HEK293T (cell line): ENCODE measurements at regions not wholly inside any gene's neighbourhood (a gene's known extent, or its start where the extent isn't known, plus 50 kb on each side); places are given as distances from the start of the nearest gene placed in this dataset.
"Not testable (repeated sequence)": the region's sequence is repeated elsewhere in the genome, so short reads cannot be mapped to it uniquely, and the experiment has no call there.

Experiments
- ARNT ChIP-seq: fragments of 450-650 bp; IDR thresholded peaks from 2 replicates; pipeline ENCODE4 v1.6.1; 2017; ENCODE audit warnings: mild to moderate bottlenecking
- BHLHE40 ChIP-seq: fragments of 450-650 bp; IDR thresholded peaks from 2 replicates; pipeline ENCODE4 v1.6.1; 2016; ENCODE audit warnings: mild to moderate bottlenecking, moderate library complexity, borderline replicate concordance
- FOXK2 ChIP-seq: fragments of 450-650 bp; IDR thresholded peaks from 2 replicates; pipeline ENCODE4 v1.6.1; 2016; ENCODE audit warnings: mild to moderate bottlenecking
- FOXM1 ChIP-seq: fragments of 450-650 bp; IDR thresholded peaks from 2 replicates; pipeline ENCODE4 v1.6.1; 2017; ENCODE audit warnings: mild to moderate bottlenecking, borderline replicate concordance
- HDGF ChIP-seq: fragments of 450-650 bp; IDR thresholded peaks from 2 replicates; pipeline ENCODE4 v1.6.1; 2017; ENCODE audit warnings: antibody characterized with exemption, borderline replicate concordance
- L3MBTL2 ChIP-seq: fragments of 450-650 bp; conservative IDR thresholded peaks from 2 replicates; pipeline ENCODE4 v1.6.1; 2016; ENCODE audit warnings: mild to moderate bottlenecking
- SP1 ChIP-seq: fragments of 450-650 bp; IDR thresholded peaks from 2 replicates; pipeline ENCODE4 v1.6.1; 2017
- SUZ12 ChIP-seq: fragments of 450-650 bp; IDR thresholded peaks from 2 replicates; pipeline ENCODE4 v1.6.1; 2016; ENCODE audit warnings: mild to moderate bottlenecking
- TARDBP ChIP-seq: fragments of 450-650 bp; IDR thresholded peaks from 2 replicates; pipeline ENCODE4 v1.6.1; 2016
- ZNF384 ChIP-seq: fragments of 450-650 bp; IDR thresholded peaks from 2 replicates; pipeline ENCODE4 v1.6.1; 2016
- TF ChIP-seq, protein P1 (sequence below): fragments of 450-650 bp; IDR thresholded peaks from 2 replicates; pipeline ENCODE4 v1.6.1; 2016

GRCh38 chr9:65386191-65386590 is 101.2 kb upstream of the FOXD4L5 start:
- not testable (repeated sequence) for TF ChIP-seq FOXK2, ZNF384, L3MBTL2, FOXM1, SUZ12, SP1, TARDBP, BHLHE40, HDGF, ARNT
- TF ChIP-seq, protein P1, sequence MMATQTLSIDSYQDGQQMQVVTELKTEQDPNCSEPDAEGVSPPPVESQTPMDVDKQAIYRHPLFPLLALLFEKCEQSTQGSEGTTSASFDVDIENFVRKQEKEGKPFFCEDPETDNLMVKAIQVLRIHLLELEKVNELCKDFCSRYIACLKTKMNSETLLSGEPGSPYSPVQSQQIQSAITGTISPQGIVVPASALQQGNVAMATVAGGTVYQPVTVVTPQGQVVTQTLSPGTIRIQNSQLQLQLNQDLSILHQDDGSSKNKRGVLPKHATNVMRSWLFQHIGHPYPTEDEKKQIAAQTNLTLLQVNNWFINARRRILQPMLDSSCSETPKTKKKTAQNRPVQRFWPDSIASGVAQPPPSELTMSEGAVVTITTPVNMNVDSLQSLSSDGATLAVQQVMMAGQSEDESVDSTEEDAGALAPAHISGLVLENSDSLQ = not testable (repeated sequence)
